DOHH2 (cell line): ENCODE measurements at regions not wholly inside any gene's neighbourhood (a gene's known extent, or its start where the extent isn't known, plus 50 kb on each side); places are given as distances from the start of the nearest gene placed in this dataset.

ENCODE experiments used
- CTCF ChIP-seq: fragments of 200-600 bp; sonication (generic); IDR thresholded peaks from one replicate; pipeline ENCODE4 v1.5.1; 2014; ENCODE audit warnings: antibody characterized with exemption, mild to moderate bottlenecking, low read depth, low read length; ENCODE audit not compliant: poor library complexity, severe bottlenecking
- EZH2phosphoT487 ChIP-seq: fragments of 200-600 bp; sonication (generic); IDR thresholded peaks from 2 replicates; pipeline ENCODE4 v1.6.1; 2017; ENCODE audit warnings: borderline replicate concordance, mild to moderate bottlenecking, antibody characterized with exemption, low read length, moderate library complexity, mixed read lengths

GRCh38 chr15:29480278-29480677 is 210.7 kb upstream of the NSMCE3 start:
- TF ChIP-seq CTCF (no peak), EZH2phosphoT487 (no peak)
